Keratinocyte (primary cell): ENCODE measurements at regions not wholly inside any gene's neighbourhood (a gene's known extent, or its start where the extent isn't known, plus 50 kb on each side); places are given as distances from the start of the nearest gene placed in this dataset.

Experiments used
- DNase-seq: peaks from one replicate; pipeline ENCODE4 v3.0.0-alpha.2; 2011; ENCODE audit warnings: low read depth, missing footprints, low spot score
- FAIRE-seq: peaks from 2 replicates; lab custom pipeline; 2011; peaks lifted over from hg19 to GRCh38; lab: Jason Lieb, UNC
- H2AFZ ChIP-seq: 2 replicates; pipeline ENCODE4 v1.6.0; 2012; ENCODE audit warnings: low read length, control low read depth, inconsistent platforms; ENCODE audit not compliant: control insufficient read depth
- H3K27ac ChIP-seq: 2 replicates; pipeline ENCODE4 v1.5.1; 2011; ENCODE audit warnings: low read length; ENCODE audit not compliant: control insufficient read depth, insufficient read depth
- H3K27me3 ChIP-seq: 3 replicates; pipeline ENCODE4 v1.6.0; 2011; ENCODE audit warnings: low read length; ENCODE audit not compliant: control insufficient read depth, insufficient read depth; ENCODE audit errors: extremely low read depth
- H3K36me3 ChIP-seq, 2 experiments: 2 replicates in 1 of 2; 3 replicates in 1 of 2; pipeline ENCODE4 v1.5.1; 2011; ENCODE audit warnings: low read length in 2 of 2, mild to moderate bottlenecking in 1 of 2; ENCODE audit not compliant: control insufficient read depth in 2 of 2, insufficient read depth in 2 of 2; ENCODE audit errors: extremely low read depth in 1 of 2
- H3K4me1 ChIP-seq: 3 replicates; pipeline ENCODE4 v1.5.1; 2011; ENCODE audit warnings: low read length; ENCODE audit not compliant: control insufficient read depth, insufficient read depth; ENCODE audit errors: extremely low read depth
- H3K4me2 ChIP-seq: 3 replicates; pipeline ENCODE4 v1.6.0; 2011; ENCODE audit warnings: low read depth, low read length; ENCODE audit not compliant: control insufficient read depth, insufficient read depth; ENCODE audit errors: extremely low read depth
- H3K4me3 ChIP-seq, 3 experiments: fragments of 200-600 bp in 1 of 3; sonication (generic) in 1 of 3; 2 replicates in 2 of 3; 3 replicates in 1 of 3; pipeline ENCODE4 v1.5.1; 2011 to 2016; ENCODE audit warnings: low read length in 3 of 3, mild to moderate bottlenecking in 3 of 3, control low read depth in 2 of 3, inconsistent platforms in 1 of 3, low read depth in 1 of 3, mixed read lengths in 1 of 3, mixed run types in 1 of 3, moderate library complexity in 1 of 3; ENCODE audit not compliant: control insufficient read depth in 2 of 3, insufficient read depth in 2 of 3; ENCODE audit errors: extremely low read depth in 1 of 3
- H3K79me2 ChIP-seq: 2 replicates; pipeline ENCODE4 v1.6.0; 2012; ENCODE audit warnings: low read length; ENCODE audit not compliant: control insufficient read depth, insufficient read depth
- H3K9ac ChIP-seq: 3 replicates; pipeline ENCODE4 v1.6.0; 2011; ENCODE audit warnings: low read length; ENCODE audit not compliant: control insufficient read depth, insufficient read depth; ENCODE audit errors: extremely low read depth
- H3K9me1 ChIP-seq: 3 replicates; pipeline ENCODE4 v1.6.0; 2011; ENCODE audit warnings: low read length; ENCODE audit not compliant: control insufficient read depth, insufficient read depth; ENCODE audit errors: extremely low read depth
- H3K9me3 ChIP-seq: 2 replicates; pipeline ENCODE4 v1.5.1; 2012; ENCODE audit warnings: low read depth, low read length; ENCODE audit not compliant: control insufficient read depth
- H4K20me1 ChIP-seq: 3 replicates; pipeline ENCODE4 v1.6.0; 2011; ENCODE audit warnings: low read length; ENCODE audit not compliant: control insufficient read depth, insufficient read depth; ENCODE audit errors: extremely low read depth
- EZH2 ChIP-seq: IDR thresholded peaks from one replicate; pipeline ENCODE4 v1.6.1; 2012; ENCODE audit warnings: inconsistent platforms, mild to moderate bottlenecking, low read length, moderate library complexity
- dilution Hi-C: fragments of 300-500 bp; cut with MboI; formaldehyde crosslinking; loops from one replicate; pipeline ENCODE4 v1.7.0; 2020; ENCODE audit warnings: low sequenced_read_pairs; ENCODE audit not compliant: extremely low pct_ligation_motif_present
- TF ChIP-seq, protein P1 (sequence below), 3 experiments: IDR thresholded peaks in 1 of 3; conservative IDR thresholded peaks in 1 of 3; optimal IDR thresholded peaks in 1 of 3; 2 replicates in 2 of 3; 3 replicates in 1 of 3; pipeline versions ENCODE3 to v1.5.1; 2011; ENCODE audit warnings: low read length in 3 of 3, mild to moderate bottlenecking in 3 of 3, moderate library complexity in 2 of 3, control low read depth in 1 of 3, inconsistent platforms in 1 of 3; ENCODE audit not compliant: insufficient read depth in 2 of 3; ENCODE audit errors: extremely low read depth in 1 of 3

DNA sequence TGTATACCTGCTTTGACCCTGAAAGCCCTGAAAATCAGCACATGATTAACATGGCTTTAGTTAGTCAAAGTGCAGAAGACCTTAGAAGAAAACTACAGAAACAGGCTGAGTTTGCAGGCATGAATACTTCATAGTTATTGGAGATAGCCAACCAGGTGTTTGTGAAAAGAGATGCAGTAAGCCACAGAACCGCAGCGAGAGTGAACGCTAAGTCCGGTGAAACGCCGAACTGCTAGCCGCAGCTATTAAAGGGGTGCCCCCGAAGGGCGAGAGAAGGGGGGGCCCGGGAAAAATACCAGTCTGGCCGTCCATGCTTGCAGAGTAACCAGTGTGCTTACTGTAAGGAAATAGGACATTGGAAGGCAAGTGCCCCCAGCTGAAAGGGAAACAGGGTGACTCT, 784.0 kb upstream of the TMEM132C start:
- H3K27me3 ChIP-seq: no peaks in the 10 kb centered on the region
- H3K9me3 ChIP-seq: no peaks in the 10 kb centered on the region
- H3K4me1 ChIP-seq: no peaks in the 10 kb centered on the region
- no peak overlapping the region for H2AFZ ChIP-seq
- no peak overlapping the region for H3K27ac ChIP-seq
- H3K9ac ChIP-seq: no peak overlapping the region
- no peaks in the 10 kb centered on the region for H3K36me3 ChIP-seq
- no peak overlapping the region for H3K4me2 ChIP-seq
- TF ChIP-seq, protein P1, sequence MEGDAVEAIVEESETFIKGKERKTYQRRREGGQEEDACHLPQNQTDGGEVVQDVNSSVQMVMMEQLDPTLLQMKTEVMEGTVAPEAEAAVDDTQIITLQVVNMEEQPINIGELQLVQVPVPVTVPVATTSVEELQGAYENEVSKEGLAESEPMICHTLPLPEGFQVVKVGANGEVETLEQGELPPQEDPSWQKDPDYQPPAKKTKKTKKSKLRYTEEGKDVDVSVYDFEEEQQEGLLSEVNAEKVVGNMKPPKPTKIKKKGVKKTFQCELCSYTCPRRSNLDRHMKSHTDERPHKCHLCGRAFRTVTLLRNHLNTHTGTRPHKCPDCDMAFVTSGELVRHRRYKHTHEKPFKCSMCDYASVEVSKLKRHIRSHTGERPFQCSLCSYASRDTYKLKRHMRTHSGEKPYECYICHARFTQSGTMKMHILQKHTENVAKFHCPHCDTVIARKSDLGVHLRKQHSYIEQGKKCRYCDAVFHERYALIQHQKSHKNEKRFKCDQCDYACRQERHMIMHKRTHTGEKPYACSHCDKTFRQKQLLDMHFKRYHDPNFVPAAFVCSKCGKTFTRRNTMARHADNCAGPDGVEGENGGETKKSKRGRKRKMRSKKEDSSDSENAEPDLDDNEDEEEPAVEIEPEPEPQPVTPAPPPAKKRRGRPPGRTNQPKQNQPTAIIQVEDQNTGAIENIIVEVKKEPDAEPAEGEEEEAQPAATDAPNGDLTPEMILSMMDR (optimal IDR thresholded peaks at IDR 0.05 in 1 of 3, IDR thresholded peaks at IDR 0.05 in 1 of 3, conservative IDR thresholded peaks at IDR 0.05 in 1 of 3; ENCODE audit: extremely low read depth in 1 of 3, insufficient read depth in 2 of 3, low read length in 3 of 3): no peak
- TF ChIP-seq EZH2: no peak
- no peaks in the 10 kb centered on the region for H3K9me1 ChIP-seq
- no peak for FAIRE-seq
- no peaks in the 10 kb centered on the region for H3K79me2 ChIP-seq
- H3K4me3 ChIP-seq: no peak overlapping the region
- no peaks in the 10 kb centered on the region for H4K20me1 ChIP-seq
- no peak for DNase-seq
- dilution Hi-C loops: no loop called here

DNA sequence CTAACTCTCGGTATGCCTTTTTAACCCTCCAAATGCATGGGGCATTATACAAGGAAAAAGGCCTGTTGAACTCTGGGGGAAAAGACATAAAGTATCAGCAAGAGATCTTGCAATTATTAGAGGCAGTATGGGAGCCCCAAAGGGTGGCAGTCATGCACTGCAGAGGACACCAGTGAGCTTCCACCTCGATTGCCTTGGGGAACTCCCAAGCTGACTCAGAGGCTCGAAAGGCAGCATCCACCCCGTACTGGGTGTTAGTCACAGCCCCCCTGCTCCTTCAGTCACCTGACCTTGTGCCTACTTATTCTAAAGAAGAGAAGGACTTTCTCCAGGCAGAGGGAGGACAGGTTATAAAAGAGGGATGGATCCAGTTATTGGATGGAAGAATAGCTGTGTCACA, 781.4 kb upstream of the TMEM132C start:
- dilution Hi-C loops: no loop called here
- no peak for DNase-seq

More for the DNA sequence above, 781.4 kb upstream of the TMEM132C start:
- no peaks in the 10 kb centered on the region for H3K27me3 ChIP-seq
- H3K79me2 ChIP-seq: no peaks in the 10 kb centered on the region
- no peak overlapping the region for H3K27ac ChIP-seq
- TF ChIP-seq, protein P1 (optimal IDR thresholded peaks at IDR 0.05 in 1 of 3, IDR thresholded peaks at IDR 0.05 in 1 of 3, conservative IDR thresholded peaks at IDR 0.05 in 1 of 3; ENCODE audit: extremely low read depth in 1 of 3, insufficient read depth in 2 of 3, low read length in 3 of 3): no peak
- TF ChIP-seq EZH2: no peak
- no peaks in the 10 kb centered on the region for H4K20me1 ChIP-seq
- no peaks in the 10 kb centered on the region for H3K9me1 ChIP-seq
- no peak overlapping the region for H3K4me2 ChIP-seq
- H3K4me1 ChIP-seq: no peaks in the 10 kb centered on the region
- no peaks in the 10 kb centered on the region for H3K9me3 ChIP-seq
- H3K4me3 ChIP-seq: no peak overlapping the region
- H2AFZ ChIP-seq: no peak overlapping the region
- no peak overlapping the region for H3K9ac ChIP-seq
- H3K36me3 ChIP-seq: no peaks in the 10 kb centered on the region
- no peak for FAIRE-seq
